ENCODE measurements at regions not wholly inside any gene's neighbourhood (a gene's known extent, or its start where the extent isn't known, plus 50 kb on each side); places are given as distances from the start of the nearest gene placed in this dataset.

- DNase-seq (ENCODE audit: low read depth in 1 of 2, low spot score in 1 of 2) = peak in 1 of 2 donors; percentile 28
- Histone ChIP-seq H3K36me3 (no peaks in the 10 kb centered on the region), H3K9me3 (ENCODE audit: low read depth) (no peaks in the 10 kb centered on the region), H3K4me1 (ENCODE audit: low read depth) (no peaks in the 10 kb centered on the region), H3K27ac (no peak overlapping the region), H3K27me3 (no peaks in the 10 kb centered on the region), H3K4me3 (no peak overlapping the region)
- TF ChIP-seq CTCF (IDR thresholded peaks at IDR 0.05; ENCODE audit: low read depth, low read length) = no peak
These were observed 296.6 kb upstream of the MPDZ start for GRCh38 chr9:13576101-13576500.

DNA sequence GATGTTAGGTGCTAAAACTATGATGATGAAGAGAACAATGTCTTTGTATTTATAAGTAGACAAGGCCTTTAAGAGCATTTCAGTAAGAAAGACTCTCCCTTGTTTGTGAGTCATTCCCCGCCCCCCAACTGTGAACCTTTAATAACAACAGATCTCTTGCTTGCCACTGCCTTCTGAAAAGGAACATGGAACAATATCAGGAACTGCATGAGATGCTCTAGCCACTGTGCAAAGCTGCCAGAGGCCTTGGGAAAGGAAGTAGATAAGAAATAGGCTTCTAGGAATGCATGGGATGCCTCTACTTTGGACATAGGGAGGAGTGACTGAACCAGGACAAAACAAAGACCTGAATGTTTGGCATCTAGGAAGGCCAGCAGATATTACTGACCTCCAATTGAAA lies 296.1 kb upstream of the MPDZ start:
- Histone ChIP-seq H3K4me1 (ENCODE audit: low read depth) (no peaks in the 10 kb centered on the region), H3K27ac (no peak overlapping the region), H3K9me3 (ENCODE audit: low read depth) (no peaks in the 10 kb centered on the region), H3K4me3 (no peak overlapping the region), H3K27me3 (no peaks in the 10 kb centered on the region), H3K36me3 (no peaks in the 10 kb centered on the region)
- TF ChIP-seq CTCF (IDR thresholded peaks at IDR 0.05; ENCODE audit: low read depth, low read length) = no peak
- peak in 1 of 2 donors; percentile 86 for DNase-seq (ENCODE audit: low read depth in 1 of 2, low spot score in 1 of 2)

DNA sequence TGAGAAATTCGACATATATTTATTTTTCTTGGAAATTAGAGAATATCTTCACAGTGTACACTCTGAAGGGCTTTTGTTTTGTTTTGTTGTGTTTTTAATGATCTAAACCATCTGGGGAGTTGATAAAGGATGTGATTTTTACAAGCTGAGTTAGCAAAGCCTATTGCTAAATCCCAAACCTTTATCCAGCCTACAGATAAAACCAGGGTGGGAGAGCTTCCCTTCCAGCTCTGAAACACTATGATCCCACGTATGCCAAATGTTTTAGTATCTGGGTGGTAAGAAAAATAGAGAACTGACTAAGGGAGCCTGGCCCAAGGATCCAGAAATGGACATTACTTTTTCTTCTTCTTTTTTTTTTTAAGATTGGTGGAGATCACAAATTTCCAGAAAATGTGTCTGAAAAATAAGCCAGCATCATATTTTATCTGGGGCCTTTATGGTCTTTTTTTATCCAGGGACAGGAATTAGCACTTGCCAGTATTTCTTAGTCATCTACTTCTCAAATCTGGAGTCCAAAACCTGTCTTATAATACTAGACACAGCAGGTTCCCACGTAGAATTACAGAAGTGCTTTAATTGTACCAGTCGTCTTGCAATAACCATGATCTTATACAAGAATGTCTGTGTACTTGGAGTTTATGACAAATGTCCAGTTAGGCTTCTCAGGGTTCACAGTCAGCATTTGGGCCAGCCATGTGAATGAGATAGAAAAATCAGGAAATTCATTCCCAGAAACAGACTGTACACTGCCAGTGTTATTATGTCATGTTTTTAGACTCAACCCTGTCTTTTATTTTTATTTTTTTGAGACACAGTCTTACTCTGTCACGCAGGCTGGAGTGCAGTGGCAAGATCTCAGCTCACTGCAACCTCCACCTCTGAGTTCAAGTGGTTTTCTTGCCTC lies 290.8 kb upstream of the MPDZ start:
- peak in 1 of 2 donors; percentile 93 for DNase-seq (ENCODE audit: low read depth in 1 of 2, low spot score in 1 of 2)
- TF ChIP-seq CTCF (IDR thresholded peaks at IDR 0.05; ENCODE audit: low read depth, low read length) = no peak
- Histone ChIP-seq H3K4me1 (ENCODE audit: low read depth) (peaks cover 5% of the 10 kb centered on the region), H3K27ac (no peak overlapping the region), H3K27me3 (no peaks in the 10 kb centered on the region), H3K9me3 (ENCODE audit: low read depth) (no peaks in the 10 kb centered on the region), H3K36me3 (no peaks in the 10 kb centered on the region), H3K4me3 (no peak overlapping the region)

DNA sequence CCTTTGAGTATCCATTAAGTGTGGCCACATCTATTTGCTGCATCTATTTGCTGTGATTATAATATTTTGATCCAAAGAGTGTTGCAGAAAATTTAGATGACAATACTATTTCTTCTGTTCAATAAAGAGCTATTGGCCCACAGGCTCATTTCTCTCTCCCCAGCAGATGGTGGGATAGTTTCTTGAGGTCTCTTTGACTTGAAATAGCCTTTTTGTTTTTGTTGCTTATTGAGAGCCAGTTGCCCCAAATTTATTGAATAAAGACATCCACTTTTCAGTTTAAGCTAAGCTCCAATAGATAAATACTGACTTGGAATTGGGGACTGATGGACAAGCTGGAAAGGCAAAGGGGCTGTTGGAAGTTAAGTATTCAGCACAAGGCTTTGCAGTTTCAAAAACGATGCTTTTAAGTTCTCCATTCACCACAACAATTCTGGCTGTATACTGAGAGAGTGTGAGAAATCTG lies 290.1 kb upstream of the MPDZ start:
- Histone ChIP-seq H3K36me3 (no peaks in the 10 kb centered on the region), H3K27me3 (no peaks in the 10 kb centered on the region), H3K9me3 (ENCODE audit: low read depth) (no peaks in the 10 kb centered on the region), H3K4me3 (no peak overlapping the region), H3K4me1 (ENCODE audit: low read depth) (peaks cover 5% of the 10 kb centered on the region), H3K27ac (no peak overlapping the region)
- no peak for DNase-seq (ENCODE audit: low read depth in 1 of 2, low spot score in 1 of 2)
- TF ChIP-seq CTCF (IDR thresholded peaks at IDR 0.05; ENCODE audit: low read depth, low read length) = no peak

DNA sequence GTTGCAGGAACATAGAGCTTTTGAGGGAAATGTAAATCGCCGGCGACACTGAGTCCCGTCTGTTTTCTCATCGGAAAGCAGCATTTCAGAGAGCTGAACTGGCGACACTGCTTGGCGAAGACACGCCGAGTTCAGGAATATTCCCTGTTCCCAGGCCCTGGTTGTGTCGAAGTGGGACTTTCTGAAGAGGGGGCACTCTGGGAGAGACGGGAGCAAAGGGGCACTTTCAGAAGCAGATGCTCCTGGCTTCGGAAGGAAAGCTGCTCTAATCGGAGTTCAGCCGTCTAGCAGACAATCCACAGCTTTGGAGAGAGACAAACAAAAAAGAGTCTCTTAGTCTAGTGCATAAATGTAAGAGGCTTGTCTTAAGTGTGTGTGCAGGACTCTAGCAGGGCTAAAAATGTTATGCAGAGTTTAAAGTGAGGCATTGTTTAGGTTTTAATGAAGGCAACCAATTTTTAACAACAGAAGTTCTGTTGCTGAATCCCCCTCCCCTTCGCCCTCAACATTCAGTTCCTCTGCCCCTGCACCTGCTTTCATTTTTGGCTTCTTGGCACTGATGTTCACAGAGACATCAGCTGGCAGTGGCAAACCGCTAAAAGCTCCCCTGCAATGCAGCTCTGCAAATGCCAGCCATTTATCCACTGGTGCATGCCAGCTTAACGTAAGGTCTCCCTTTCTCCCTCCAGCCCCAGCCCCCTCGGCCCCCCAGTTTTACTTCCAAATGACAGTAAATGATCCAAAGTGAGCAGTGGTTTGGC lies 289.5 kb upstream of the MPDZ start:
- peak; percentile 31 to 32 for DNase-seq (ENCODE audit: low read depth in 1 of 2, low spot score in 1 of 2)

More for the DNA sequence above, 289.5 kb upstream of the MPDZ start:
- Histone ChIP-seq H3K4me1 (ENCODE audit: low read depth) (peaks cover 5% of the 10 kb centered on the region), H3K27ac (no peak overlapping the region), H3K4me3 (no peak overlapping the region), H3K9me3 (ENCODE audit: low read depth) (no peaks in the 10 kb centered on the region), H3K27me3 (no peaks in the 10 kb centered on the region), H3K36me3 (no peaks in the 10 kb centered on the region)
- no peak for TF ChIP-seq CTCF (IDR thresholded peaks at IDR 0.05; ENCODE audit: low read depth, low read length)
